Muscle of leg (tissue), 3 donors: ENCODE measurements at regions not wholly inside any gene's neighbourhood (a gene's known extent, or its start where the extent isn't known, plus 50 kb on each side); places are given as distances from the start of the nearest gene placed in this dataset.
"Not testable (repeated sequence)": the region's sequence is repeated elsewhere in the genome, so short reads cannot be mapped to it uniquely, and the experiment has no call there.

ENCODE experiments used
- DNase-seq: peaks from one replicate; pipeline ENCODE4 v3.0.0; 2013
- H3K27ac ChIP-seq: one replicate; pipeline ENCODE4 v1.5.1; 2013; ENCODE audit warnings: mild to moderate bottlenecking, low read length, control low read depth
- H3K27me3 ChIP-seq: one replicate; pipeline ENCODE4 v1.6.1; 2013; ENCODE audit warnings: low read length; ENCODE audit not compliant: control insufficient read depth, insufficient read depth
- H3K36me3 ChIP-seq: one replicate; pipeline ENCODE4 v1.6.1; 2013; ENCODE audit warnings: low read length; ENCODE audit not compliant: control insufficient read depth, insufficient read depth
- H3K4me1 ChIP-seq: one replicate; pipeline ENCODE4 v1.6.1; 2013; ENCODE audit warnings: low read length; ENCODE audit not compliant: control insufficient read depth, insufficient read depth
- H3K4me3 ChIP-seq: one replicate; pipeline ENCODE4 v1.5.1; 2013; ENCODE audit warnings: low read length, control low read depth
- H3K9me3 ChIP-seq: replicated peaks from 2 replicates; pipeline ENCODE4 v1.6.1; 2013; ENCODE audit warnings: low read depth, low read length; ENCODE audit not compliant: control insufficient read depth
- WGBS: methylation state at CpG from one replicate; pipeline ENCODE4 v1.1.5; 2013; ENCODE audit warnings: missing lambda C conversion rate; ENCODE audit not compliant: insufficient coverage; 5-methylcytosine and 5-hydroxymethylcytosine counted together

GRCh38 chr16:60087530-60087929 is 1353.4 kb upstream of the GOT2 start:
- H3K27ac ChIP-seq = no peak overlapping the region

GRCh38 chr16:60078819-60079218 is 1344.7 kb upstream of the GOT2 start:
- H3K36me3 ChIP-seq, H3K4me1 ChIP-seq, H3K27ac ChIP-seq, H3K27me3 ChIP-seq, H3K4me3 ChIP-seq, H3K9me3 ChIP-seq, DNase-seq: not testable (repeated sequence)
- 80% methylated on average over 2 of the region's 10 CpGs for WGBS

More at GRCh38 chr16:60087530-60087929, 1353.4 kb upstream of the GOT2 start:
- Histone ChIP-seq H3K36me3 (no peaks in the 10 kb centered on the region), H3K4me3 (no peak overlapping the region), H3K9me3 (no peaks in the 10 kb centered on the region), H3K27me3 (no peaks in the 10 kb centered on the region), H3K4me1 (no peaks in the 10 kb centered on the region)
- DNase-seq = no peak

GRCh38 chr16:60077861-60078260 is 1343.7 kb upstream of the GOT2 start:
- H3K27me3 ChIP-seq = no peaks in the 10 kb centered on the region
- no peak overlapping the region for H3K27ac ChIP-seq
- H3K4me3 ChIP-seq = no peak overlapping the region
- no peaks in the 10 kb centered on the region for H3K4me1 ChIP-seq
- H3K36me3 ChIP-seq = no peaks in the 10 kb centered on the region
- WGBS = no CpG with 5 or more reads among the region's 3 CpGs
- DNase-seq = no peak
- no peaks in the 10 kb centered on the region for H3K9me3 ChIP-seq

GRCh38 chr16:60074378-60074777 is 1340.3 kb upstream of the GOT2 start:
- no peak for DNase-seq
- no peaks in the 10 kb centered on the region for H3K36me3 ChIP-seq
- no peaks in the 10 kb centered on the region for H3K27me3 ChIP-seq
- H3K4me3 ChIP-seq = no peak overlapping the region
- H3K9me3 ChIP-seq = no peaks in the 10 kb centered on the region
- WGBS = 83% methylated on average over 1 of the region's 4 CpGs
- no peaks in the 10 kb centered on the region for H3K4me1 ChIP-seq
- no peak overlapping the region for H3K27ac ChIP-seq

GRCh38 chr16:60073376-60073775 is 1339.3 kb upstream of the GOT2 start:
- no peak for DNase-seq
- no peaks in the 10 kb centered on the region for H3K36me3 ChIP-seq
- H3K27ac ChIP-seq = no peak overlapping the region
- no peak overlapping the region for H3K4me3 ChIP-seq
- H3K27me3 ChIP-seq = no peaks in the 10 kb centered on the region
- WGBS = 93% methylated on average over 2 of the region's 4 CpGs
- no peaks in the 10 kb centered on the region for H3K9me3 ChIP-seq
- no peaks in the 10 kb centered on the region for H3K4me1 ChIP-seq

- no peaks in the 10 kb centered on the region for H3K36me3 ChIP-seq
- H3K27me3 ChIP-seq = no peaks in the 10 kb centered on the region
These were observed 1329.9 kb upstream of the GOT2 start for GRCh38 chr16:60064026-60064425.

GRCh38 chr16:60061396-60061795 is 1327.3 kb upstream of the GOT2 start:
- peak; percentile 84 for DNase-seq

More at GRCh38 chr16:60064026-60064425, 1329.9 kb upstream of the GOT2 start:
- DNase-seq = no peak
- Histone ChIP-seq H3K27ac (no peak overlapping the region), H3K4me1 (peaks cover 6% of the 10 kb centered on the region), H3K4me3 (no peak overlapping the region), H3K9me3 (no peaks in the 10 kb centered on the region)

GRCh38 chr16:60060731-60061130 is 1326.6 kb upstream of the GOT2 start:
- DNase-seq = peak; percentile 35
- H3K4me3 ChIP-seq = no peak overlapping the region
- H3K27ac ChIP-seq = no peak overlapping the region
- H3K4me1 ChIP-seq = peaks cover 6% of the 10 kb centered on the region
- no peaks in the 10 kb centered on the region for H3K9me3 ChIP-seq
- no peaks in the 10 kb centered on the region for H3K27me3 ChIP-seq
- H3K36me3 ChIP-seq = no peaks in the 10 kb centered on the region
- WGBS = no CpG with 5 or more reads among the region's 2 CpGs

More at GRCh38 chr16:60061396-60061795, 1327.3 kb upstream of the GOT2 start:
- H3K36me3 ChIP-seq = no peaks in the 10 kb centered on the region
- H3K27ac ChIP-seq = no peak overlapping the region
- peaks cover 6% of the 10 kb centered on the region for H3K4me1 ChIP-seq
- no peaks in the 10 kb centered on the region for H3K27me3 ChIP-seq
- H3K4me3 ChIP-seq = no peak overlapping the region
- no peaks in the 10 kb centered on the region for H3K9me3 ChIP-seq

GRCh38 chr16:60059141-60059540 is 1325.0 kb upstream of the GOT2 start:
- H3K36me3 ChIP-seq = no peaks in the 10 kb centered on the region
- H3K9me3 ChIP-seq = no peaks in the 10 kb centered on the region
- H3K27me3 ChIP-seq = no peaks in the 10 kb centered on the region
- no CpG with 5 or more reads among the region's 1 CpG for WGBS
- H3K4me1 ChIP-seq = peaks cover 6% of the 10 kb centered on the region
- H3K27ac ChIP-seq = no peak overlapping the region
- no peak overlapping the region for H3K4me3 ChIP-seq
- no peak for DNase-seq

- H3K36me3 ChIP-seq = no peaks in the 10 kb centered on the region
- H3K9me3 ChIP-seq = no peaks in the 10 kb centered on the region
- H3K27ac ChIP-seq = no peak overlapping the region
- H3K4me3 ChIP-seq = no peak overlapping the region
- no CpG with 5 or more reads among the region's 1 CpG for WGBS
- no peak for DNase-seq
- H3K4me1 ChIP-seq = no peaks in the 10 kb centered on the region
- no peaks in the 10 kb centered on the region for H3K27me3 ChIP-seq
These were observed 1307.6 kb upstream of the GOT2 start for GRCh38 chr16:60041671-60042070.

- Histone ChIP-seq H3K4me3 (no peak overlapping the region), H3K27me3 (no peaks in the 10 kb centered on the region), H3K27ac (no peak overlapping the region), H3K9me3 (no peaks in the 10 kb centered on the region), H3K36me3 (no peaks in the 10 kb centered on the region), H3K4me1 (no peaks in the 10 kb centered on the region)
- DNase-seq = peak; percentile 54
- 50% methylated on average over 1 of the region's 1 CpG for WGBS
These were observed 1297.6 kb upstream of the GOT2 start for GRCh38 chr16:60031740-60032139.
